ENCODE measurements at regions not wholly inside any gene's neighbourhood (a gene's known extent, or its start where the extent isn't known, plus 50 kb on each side); places are given as distances from the start of the nearest gene placed in this dataset.

DNA sequence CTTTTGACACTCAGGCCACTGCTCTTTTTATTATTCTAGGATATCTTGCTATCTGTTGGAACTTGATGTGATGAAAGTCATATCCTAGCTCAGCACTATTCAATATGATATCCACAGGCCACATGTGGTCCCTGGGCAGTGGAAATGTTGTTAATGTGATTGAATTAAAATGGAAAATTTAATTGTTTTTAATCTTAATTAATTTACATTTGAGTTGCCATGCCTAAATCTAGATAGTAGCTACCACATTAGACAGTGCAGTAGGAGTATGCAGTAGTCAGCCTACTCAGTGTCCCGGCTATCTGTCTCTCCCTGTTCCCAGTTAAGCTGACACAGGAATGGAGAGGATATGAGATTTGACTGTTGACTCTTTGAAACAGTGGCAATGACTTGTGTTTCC lies 460.2 kb downstream of the GBE1 start:
- TF ChIP-seq, protein P1, sequence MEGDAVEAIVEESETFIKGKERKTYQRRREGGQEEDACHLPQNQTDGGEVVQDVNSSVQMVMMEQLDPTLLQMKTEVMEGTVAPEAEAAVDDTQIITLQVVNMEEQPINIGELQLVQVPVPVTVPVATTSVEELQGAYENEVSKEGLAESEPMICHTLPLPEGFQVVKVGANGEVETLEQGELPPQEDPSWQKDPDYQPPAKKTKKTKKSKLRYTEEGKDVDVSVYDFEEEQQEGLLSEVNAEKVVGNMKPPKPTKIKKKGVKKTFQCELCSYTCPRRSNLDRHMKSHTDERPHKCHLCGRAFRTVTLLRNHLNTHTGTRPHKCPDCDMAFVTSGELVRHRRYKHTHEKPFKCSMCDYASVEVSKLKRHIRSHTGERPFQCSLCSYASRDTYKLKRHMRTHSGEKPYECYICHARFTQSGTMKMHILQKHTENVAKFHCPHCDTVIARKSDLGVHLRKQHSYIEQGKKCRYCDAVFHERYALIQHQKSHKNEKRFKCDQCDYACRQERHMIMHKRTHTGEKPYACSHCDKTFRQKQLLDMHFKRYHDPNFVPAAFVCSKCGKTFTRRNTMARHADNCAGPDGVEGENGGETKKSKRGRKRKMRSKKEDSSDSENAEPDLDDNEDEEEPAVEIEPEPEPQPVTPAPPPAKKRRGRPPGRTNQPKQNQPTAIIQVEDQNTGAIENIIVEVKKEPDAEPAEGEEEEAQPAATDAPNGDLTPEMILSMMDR (IDR thresholded peaks at IDR 0.05): no peak
- TF ChIP-seq POLR2A (IDR thresholded peaks at IDR 0.05): no peak

All from suprapubic skin (tissue), 3 donors.